ENCODE measurements at regions not wholly inside any gene's neighbourhood (a gene's known extent, or its start where the extent isn't known, plus 50 kb on each side); places are given as distances from the start of the nearest gene placed in this dataset.
A peak's percentile ranks its signal among the peaks of the same experiment; 100 is the strongest.

DNA sequence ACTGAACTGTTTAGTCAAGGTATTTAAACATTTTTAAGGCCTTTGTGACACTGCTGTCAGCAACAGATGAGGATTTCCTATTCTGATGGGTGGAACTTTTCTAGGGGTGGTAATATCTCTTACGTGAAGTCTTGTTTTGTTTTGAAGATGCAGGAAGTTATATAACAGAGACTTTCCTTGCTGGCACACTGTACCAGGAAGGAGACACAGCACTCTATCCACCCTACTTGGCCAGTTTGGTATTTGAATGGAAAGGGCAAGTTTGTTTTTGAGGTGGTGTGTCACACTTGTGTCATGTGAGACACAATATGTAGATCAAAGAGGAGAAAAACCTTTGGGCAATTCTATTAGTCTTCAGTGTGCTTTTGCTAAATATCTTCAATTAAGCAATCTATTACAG lies 51.6 kb upstream of the SRP54 start:
- DNase-seq, result no peak
- no peaks in the 10 kb centered on the region for H3K4me1 ChIP-seq
- no peak for TF ChIP-seq POLR2A (IDR thresholded peaks at IDR 0.05)
- TF ChIP-seq CTCF (IDR thresholded peaks at IDR 0.05), result no peak
- no peaks in the 10 kb centered on the region for H3K27me3 ChIP-seq
- peak overlapping the region; percentile 11 to 60 (median 35) for H3K27ac ChIP-seq
- no peaks in the 10 kb centered on the region for H3K9me3 ChIP-seq
- no peak overlapping the region for H3K4me3 ChIP-seq
- no peaks in the 10 kb centered on the region for H3K36me3 ChIP-seq

DNA sequence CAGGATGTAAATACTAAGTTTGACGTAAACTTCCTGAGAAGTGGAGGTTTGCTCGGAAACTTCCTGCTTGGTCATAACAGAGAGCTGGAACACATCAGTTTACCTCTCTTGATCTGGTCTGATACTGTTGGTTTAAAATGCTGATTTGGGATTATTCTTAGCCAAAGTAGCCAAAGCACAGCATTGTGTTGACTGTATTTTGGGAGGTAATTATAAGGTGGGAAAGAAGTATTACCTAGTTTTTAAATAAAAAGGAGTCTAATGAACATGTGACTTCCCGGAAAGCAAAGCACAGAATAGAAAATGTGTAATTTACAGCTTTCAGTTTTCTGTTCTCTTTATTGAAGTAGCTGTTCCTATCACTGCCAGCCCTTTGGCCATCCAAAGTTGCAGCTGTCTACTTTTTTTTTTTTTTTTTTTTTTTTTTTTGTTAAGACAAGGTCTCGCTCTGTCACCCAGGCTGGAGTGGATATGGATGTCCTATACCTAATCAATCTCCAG lies 52.2 kb upstream of the SRP54 start:
- DNase-seq, result no peak
- Histone ChIP-seq H3K4me3 (no peak overlapping the region), H3K4me1 (no peaks in the 10 kb centered on the region), H3K36me3 (no peaks in the 10 kb centered on the region), H3K9me3 (no peaks in the 10 kb centered on the region), H3K27ac (peak overlapping the region; percentile 11 to 60 (median 48)), H3K27me3 (no peaks in the 10 kb centered on the region)
- TF ChIP-seq CTCF (IDR thresholded peaks at IDR 0.05) (no peak), POLR2A (IDR thresholded peaks at IDR 0.05) (no peak)

- no peak for TF ChIP-seq POLR2A (IDR thresholded peaks at IDR 0.05)
- no peak for TF ChIP-seq CTCF (IDR thresholded peaks at IDR 0.05)
- Histone ChIP-seq H3K9me3 (no peaks in the 10 kb centered on the region), H3K27ac (no peak overlapping the region), H3K4me3 (no peak overlapping the region), H3K27me3 (no peaks in the 10 kb centered on the region), H3K36me3 (no peaks in the 10 kb centered on the region), H3K4me1 (no peaks in the 10 kb centered on the region)
- DNase-seq, result no peak
Observed at GRCh38 chr14:34926552-34926951, 51.4 kb upstream of the BAZ1A start.

Measured in Peyer's patch (tissue), 4 donors.